ENCODE measurements at regions not wholly inside any gene's neighbourhood (a gene's known extent, or its start where the extent isn't known, plus 50 kb on each side); places are given as distances from the start of the nearest gene placed in this dataset.

DNA sequence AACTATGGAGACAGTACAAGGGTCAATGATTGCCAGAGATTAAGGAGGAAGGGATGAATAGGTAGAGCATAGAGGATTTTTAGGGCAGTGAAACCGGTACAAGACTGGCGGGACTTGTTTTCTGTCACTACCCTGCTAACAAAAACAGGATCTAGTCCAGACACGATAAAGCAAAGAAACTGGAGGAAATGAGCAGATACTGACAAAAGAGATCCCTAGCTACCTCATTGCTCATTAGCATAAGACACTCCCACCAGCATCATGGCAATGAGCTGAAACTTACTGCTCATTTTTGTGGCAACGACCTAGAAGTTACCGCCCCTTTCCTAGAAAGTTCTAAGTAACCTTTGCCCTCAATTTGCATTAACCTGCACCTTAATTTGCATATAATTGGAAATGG lies 131.2 kb downstream of the ETAA1 start:
- WGBS = 88% methylated on average over 5 of the region's 5 CpGs
- Histone ChIP-seq H3K4me3 (no peak overlapping the region), H3K36me3 (no peaks in the 10 kb centered on the region), H3K27ac (replicated peaks in 1 of 4) (no peak overlapping the region), H3K27me3 (no peaks in the 10 kb centered on the region), H3K4me1 (no peaks in the 10 kb centered on the region), H3K9me3 (no peaks in the 10 kb centered on the region)
- no peak for DNase-seq (ENCODE audit: extremely low spot score)
- TF ChIP-seq EP300 (IDR thresholded peaks at IDR 0.05) (no peak), POLR2AphosphoS5 (IDR thresholded peaks at IDR 0.05) (no peak), POLR2A (IDR thresholded peaks at IDR 0.05; ENCODE audit: low read depth) (no peak)
- intact Hi-C loops (cut with DNase I) = no loop called here

DNA sequence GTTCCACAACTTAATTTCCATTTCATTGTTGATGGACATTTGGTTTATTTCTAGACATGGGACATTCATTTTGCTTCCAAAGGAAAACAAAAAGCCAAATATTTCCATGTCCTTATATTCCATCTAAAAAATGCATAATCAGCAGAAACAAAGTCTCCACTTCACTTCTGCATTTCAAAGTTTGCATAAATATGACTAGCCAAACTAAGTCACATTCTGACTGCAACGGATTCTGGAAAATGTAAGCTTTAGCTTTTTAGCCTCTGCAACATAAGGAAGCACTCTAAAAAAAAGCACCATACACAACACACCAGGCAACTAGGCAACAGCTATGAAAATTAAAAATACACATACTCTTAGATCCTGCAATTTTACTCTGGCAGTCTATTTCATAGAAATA lies 135.3 kb downstream of the ETAA1 start:
- no peaks in the 10 kb centered on the region for H3K36me3 ChIP-seq
- WGBS = 65% methylated on average over 1 of the region's 1 CpG
- intact Hi-C loops (cut with DNase I) = no loop called here
- no peak for TF ChIP-seq POLR2A (IDR thresholded peaks at IDR 0.05; ENCODE audit: low read depth)
- TF ChIP-seq, protein P1, sequence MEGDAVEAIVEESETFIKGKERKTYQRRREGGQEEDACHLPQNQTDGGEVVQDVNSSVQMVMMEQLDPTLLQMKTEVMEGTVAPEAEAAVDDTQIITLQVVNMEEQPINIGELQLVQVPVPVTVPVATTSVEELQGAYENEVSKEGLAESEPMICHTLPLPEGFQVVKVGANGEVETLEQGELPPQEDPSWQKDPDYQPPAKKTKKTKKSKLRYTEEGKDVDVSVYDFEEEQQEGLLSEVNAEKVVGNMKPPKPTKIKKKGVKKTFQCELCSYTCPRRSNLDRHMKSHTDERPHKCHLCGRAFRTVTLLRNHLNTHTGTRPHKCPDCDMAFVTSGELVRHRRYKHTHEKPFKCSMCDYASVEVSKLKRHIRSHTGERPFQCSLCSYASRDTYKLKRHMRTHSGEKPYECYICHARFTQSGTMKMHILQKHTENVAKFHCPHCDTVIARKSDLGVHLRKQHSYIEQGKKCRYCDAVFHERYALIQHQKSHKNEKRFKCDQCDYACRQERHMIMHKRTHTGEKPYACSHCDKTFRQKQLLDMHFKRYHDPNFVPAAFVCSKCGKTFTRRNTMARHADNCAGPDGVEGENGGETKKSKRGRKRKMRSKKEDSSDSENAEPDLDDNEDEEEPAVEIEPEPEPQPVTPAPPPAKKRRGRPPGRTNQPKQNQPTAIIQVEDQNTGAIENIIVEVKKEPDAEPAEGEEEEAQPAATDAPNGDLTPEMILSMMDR (IDR thresholded peaks at IDR 0.05) = no peak
- no peak for TF ChIP-seq POLR2AphosphoS5 (IDR thresholded peaks at IDR 0.05)
- no peak for TF ChIP-seq EP300 (IDR thresholded peaks at IDR 0.05)
- DNase-seq (ENCODE audit: extremely low spot score) = no peak
- H3K9me3 ChIP-seq = peaks cover 0 to 6% (median 0%) of the 10 kb centered on the region in 4 donors
- H3K27me3 ChIP-seq = no peaks in the 10 kb centered on the region
- H3K4me1 ChIP-seq = no peaks in the 10 kb centered on the region
- H3K27ac ChIP-seq (replicated peaks in 1 of 4) = no peak overlapping the region
- H3K4me3 ChIP-seq = no peak overlapping the region

DNA sequence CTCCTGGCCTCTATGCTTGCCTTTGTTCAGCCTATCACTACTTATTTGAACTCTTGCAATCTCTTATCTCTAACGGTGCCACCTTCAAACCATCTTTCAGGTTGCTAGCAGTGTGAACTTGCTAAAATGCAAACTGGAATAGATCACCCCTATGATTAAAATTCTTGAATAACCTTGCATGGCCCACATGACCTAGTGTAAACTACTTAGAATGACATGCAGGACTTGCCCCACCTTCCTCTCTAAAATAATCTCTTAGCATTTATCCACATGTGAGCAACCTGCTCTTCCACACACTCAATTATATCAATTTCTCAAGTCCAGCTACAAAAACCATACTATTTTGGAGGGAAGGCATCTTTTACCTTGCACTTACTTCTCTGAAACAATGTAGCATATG lies 137.6 kb downstream of the ETAA1 start:
- no peaks in the 10 kb centered on the region for H3K36me3 ChIP-seq
- intact Hi-C loops (cut with DNase I) = no loop called here
- WGBS = 100% methylated on average over 1 of the region's 1 CpG
- no peaks in the 10 kb centered on the region for H3K4me1 ChIP-seq
- peaks cover 0 to 16% (median under 1%) of the 10 kb centered on the region in 4 donors for H3K9me3 ChIP-seq
- DNase-seq (ENCODE audit: extremely low spot score) = no peak
- TF ChIP-seq, protein P1 (IDR thresholded peaks at IDR 0.05) = no peak
- TF ChIP-seq EP300 (IDR thresholded peaks at IDR 0.05) (no peak), POLR2AphosphoS5 (IDR thresholded peaks at IDR 0.05) (no peak), POLR2A (IDR thresholded peaks at IDR 0.05; ENCODE audit: low read depth) (no peak)
- no peak overlapping the region for H3K27ac ChIP-seq (replicated peaks in 1 of 4)
- no peaks in the 10 kb centered on the region for H3K27me3 ChIP-seq
- H3K4me3 ChIP-seq = no peak overlapping the region

DNA sequence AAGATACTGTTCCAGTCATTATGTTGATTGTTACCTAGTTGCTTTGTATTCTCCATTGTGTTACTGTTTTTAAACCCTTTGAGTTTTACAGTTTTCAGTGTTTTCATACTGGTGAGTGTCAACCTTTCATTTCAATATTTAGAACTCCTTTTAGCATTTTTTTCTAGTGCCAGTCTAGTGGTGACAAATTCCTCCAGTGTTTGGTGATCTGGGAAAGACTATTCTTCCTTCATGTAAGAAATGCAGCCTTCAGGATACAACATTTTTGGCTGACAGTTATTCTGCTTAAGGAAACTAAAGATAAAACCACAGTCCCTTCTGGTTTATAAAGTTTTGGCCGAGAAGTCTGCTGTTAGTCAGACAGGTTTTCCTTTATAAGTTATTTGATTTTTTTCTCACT lies 143.8 kb downstream of the ETAA1 start:
- Histone ChIP-seq H3K4me1 (no peaks in the 10 kb centered on the region), H3K36me3 (no peaks in the 10 kb centered on the region), H3K27ac (replicated peaks in 1 of 4) (no peak overlapping the region), H3K9me3 (peaks cover 0 to 22% (median 12%) of the 10 kb centered on the region in 4 donors), H3K27me3 (no peaks in the 10 kb centered on the region), H3K4me3 (no peak overlapping the region)
- TF ChIP-seq EP300 (IDR thresholded peaks at IDR 0.05) (no peak), POLR2A (IDR thresholded peaks at IDR 0.05; ENCODE audit: low read depth) (no peak), POLR2AphosphoS5 (IDR thresholded peaks at IDR 0.05) (no peak)
- TF ChIP-seq, protein P1 (IDR thresholded peaks at IDR 0.05) = no peak
- no peak for DNase-seq (ENCODE audit: extremely low spot score)
- WGBS = 87% methylated on average over 1 of the region's 1 CpG
- intact Hi-C loops (cut with DNase I) = no loop called here

DNA sequence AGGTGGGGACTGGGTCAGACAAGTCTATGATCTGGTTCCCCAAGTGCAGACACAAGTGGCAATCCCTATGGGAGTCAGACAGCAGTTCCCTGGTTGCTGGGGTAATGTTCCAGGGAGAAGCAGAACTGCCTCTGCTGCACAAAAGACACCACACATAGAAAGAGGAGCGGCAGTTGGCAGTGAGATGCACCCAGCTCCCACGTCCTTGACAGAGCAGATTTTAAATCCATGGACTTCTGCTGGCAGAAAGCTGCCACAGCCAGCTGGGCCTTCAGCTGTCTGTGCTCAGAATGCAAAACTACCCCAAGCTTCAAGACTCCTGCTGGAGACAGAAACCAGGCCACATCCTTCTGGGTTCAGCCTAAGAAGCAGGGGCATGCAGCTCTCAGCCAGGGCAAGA lies 147.2 kb downstream of the ETAA1 start:
- Histone ChIP-seq H3K36me3 (no peaks in the 10 kb centered on the region), H3K4me3 (no peak overlapping the region), H3K9me3 (peaks cover 0 to 16% (median 7%) of the 10 kb centered on the region in 4 donors), H3K27ac (replicated peaks in 1 of 4) (no peak overlapping the region), H3K27me3 (no peaks in the 10 kb centered on the region), H3K4me1 (no peaks in the 10 kb centered on the region)
- WGBS = 44% methylated on average over 2 of the region's 2 CpGs
- TF ChIP-seq EP300 (IDR thresholded peaks at IDR 0.05) = no peak
- TF ChIP-seq, protein P1 (IDR thresholded peaks at IDR 0.05) = no peak
- no peak for TF ChIP-seq POLR2A (IDR thresholded peaks at IDR 0.05; ENCODE audit: low read depth)
- TF ChIP-seq POLR2AphosphoS5 (IDR thresholded peaks at IDR 0.05) = no peak
- DNase-seq (ENCODE audit: extremely low spot score) = no peak
- intact Hi-C loops (cut with DNase I) = no loop called here
